GM21825 (cell line): ENCODE measurements at regions not wholly inside any gene's neighbourhood (a gene's known extent, or its start where the extent isn't known, plus 50 kb on each side); places are given as distances from the start of the nearest gene placed in this dataset.

Experiments used
- ATAC-seq: cut with Tn5 transposase; IDR thresholded peaks from one replicate; pipeline ENCODE4 v1.9.1; 2021; ENCODE audit warnings: mild to moderate bottlenecking, moderate library complexity; ENCODE audit not compliant: unreplicated experiment

DNA sequence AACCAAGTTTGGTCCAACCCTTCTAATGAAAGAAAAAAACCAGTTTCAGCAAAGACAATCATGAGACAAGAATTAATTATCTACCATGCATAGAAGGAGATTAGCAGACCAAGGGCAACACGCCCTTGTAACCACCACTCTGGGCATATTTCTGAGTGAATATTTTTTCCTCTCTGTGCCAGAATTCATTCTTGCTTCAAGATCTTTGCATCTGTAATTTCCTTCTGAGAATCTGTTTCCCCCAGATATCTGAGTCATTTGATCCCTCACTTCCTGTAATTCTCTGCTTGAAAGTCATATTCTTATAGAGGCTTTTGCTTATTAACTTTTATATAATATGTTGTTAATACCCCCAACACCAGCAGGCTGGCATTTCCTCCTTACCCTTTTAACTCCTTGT is 243.7 kb downstream of the SLC16A7 start:
- no peak for ATAC-seq

DNA sequence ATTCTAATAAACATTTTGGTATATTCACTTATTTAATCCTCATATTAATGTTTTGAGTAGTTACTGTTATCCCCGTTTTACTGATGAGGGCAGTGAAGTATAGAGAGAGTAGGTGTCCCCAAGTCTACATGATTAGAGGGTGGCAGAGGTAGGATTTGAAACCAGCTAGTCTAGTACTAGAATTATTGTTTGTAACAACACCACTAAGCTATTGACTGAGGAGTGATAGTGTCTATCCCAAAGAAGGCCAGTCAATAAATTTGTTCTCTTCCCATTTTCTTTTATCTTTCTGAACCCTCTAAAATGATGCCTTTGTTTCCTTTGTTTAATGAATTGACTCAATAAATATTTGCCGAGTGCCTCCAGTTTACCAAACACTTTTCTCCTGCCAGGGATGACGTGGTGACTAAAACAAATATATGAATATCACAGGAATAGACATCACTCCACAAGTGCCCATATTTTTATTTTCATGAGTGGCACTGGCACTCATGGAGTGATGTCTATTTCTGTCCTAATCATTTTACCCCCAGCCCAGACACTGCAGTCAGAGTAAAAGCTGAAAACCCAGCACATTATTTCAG is 247.5 kb downstream of the SLC16A7 start:
- ATAC-seq = no peak

DNA sequence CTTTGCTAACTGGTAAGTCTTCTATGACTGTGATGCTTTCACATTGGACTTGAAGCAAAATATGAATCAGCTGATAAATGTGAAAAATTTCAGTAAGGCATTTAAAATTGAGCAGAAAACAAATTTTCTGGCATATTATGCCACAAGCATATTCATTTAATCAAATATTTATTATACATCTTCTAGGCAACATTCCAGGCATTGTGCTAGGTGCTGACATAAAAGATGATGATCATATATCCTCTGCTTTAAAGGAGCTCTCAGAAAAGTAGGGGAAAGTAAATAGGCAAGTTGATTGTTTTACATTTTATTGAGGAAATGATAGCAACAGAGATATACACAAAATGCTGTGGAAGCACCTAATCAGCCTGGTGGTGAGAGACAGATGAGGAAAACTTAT is 248.9 kb downstream of the SLC16A7 start:
- no peak for ATAC-seq

DNA sequence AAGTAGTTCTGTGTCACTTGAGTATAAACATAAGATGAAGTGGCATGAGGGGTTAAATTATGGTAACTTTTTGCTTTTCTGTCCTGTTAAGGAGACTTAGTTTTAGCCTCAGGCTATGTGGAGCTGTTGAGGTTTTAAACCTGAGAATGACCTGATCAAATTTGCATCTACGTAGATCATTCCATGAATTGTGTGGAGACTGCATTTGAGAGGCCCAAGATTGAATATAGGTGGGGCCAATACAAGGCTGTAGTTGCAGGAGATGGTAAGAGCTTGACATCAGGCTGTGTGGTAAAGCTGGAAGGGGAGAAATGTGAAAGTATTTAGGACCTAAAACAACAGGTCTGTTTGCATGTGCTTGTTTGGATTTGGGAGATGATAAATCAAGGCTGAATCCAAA is 249.5 kb downstream of the SLC16A7 start:
- no peak for ATAC-seq

DNA sequence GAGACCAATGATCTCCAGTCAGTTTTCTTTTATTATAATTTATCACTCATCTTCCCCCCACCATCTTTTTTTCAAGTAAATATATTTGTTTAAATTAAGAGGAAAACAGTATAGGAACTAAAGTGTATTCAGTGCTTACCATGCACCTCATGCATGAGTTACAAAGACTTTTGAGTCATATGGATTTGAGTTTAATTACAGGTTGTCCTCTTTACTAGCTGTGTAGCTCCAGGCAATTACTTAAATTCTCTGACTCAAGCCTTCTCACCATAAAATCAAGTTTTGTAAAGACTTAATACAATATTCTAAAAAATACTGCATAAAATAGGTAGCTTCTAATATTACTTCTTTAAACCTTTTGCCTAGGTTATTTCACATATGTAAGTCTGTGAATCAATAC is 251.3 kb downstream of the SLC16A7 start:
- ATAC-seq = no peak

DNA sequence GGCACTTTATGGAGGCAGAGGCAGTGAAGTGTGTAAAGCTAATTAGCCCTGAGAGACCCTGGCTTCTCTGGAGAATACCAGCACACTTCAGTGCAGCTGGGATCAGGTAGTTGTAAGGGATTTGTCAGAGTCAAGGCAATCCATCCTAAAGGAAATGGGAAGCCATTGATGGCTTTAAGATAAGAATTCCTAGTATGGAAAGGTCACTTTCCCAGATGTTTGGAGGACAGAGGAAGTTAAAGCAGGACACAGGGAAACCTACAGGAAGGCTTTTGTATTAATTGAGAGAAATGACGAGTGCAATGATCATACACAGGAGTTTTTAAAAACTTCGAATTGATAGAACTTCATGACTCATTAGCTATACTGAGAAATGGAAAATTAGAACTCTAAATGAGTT is 254.4 kb downstream of the SLC16A7 start:
- ATAC-seq = no peak

DNA sequence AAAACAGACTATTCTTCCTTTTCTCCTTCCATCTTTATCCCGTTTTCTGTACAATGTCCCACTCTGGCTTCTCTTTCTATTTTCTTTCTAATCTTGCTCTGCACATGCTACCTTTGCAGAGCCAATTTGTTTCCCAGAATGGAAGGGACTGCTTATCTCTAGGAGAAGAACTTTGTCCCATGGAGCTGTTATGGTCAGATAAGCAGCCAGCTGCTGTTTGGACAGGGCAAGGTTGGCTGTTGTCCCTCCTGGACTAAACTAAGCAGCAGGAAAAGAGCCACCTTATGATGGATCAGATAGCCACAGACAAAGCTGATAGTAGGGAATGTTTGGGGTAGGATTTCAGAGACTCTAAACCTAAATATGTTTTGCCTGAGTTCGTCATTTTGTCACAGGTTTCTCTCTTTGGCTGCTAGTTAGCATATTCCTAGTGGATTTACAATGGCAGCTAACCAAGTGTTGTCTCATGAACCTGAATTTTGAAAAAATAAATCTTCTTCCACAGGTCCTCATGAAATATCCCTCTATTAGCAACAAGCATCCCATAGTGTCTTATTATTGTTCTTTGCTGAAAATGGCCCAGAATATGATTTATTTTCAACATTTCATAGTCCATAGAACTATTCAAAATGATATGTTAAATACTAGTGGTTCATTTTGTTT is 262.8 kb downstream of the SLC16A7 start:
- no peak for ATAC-seq

DNA sequence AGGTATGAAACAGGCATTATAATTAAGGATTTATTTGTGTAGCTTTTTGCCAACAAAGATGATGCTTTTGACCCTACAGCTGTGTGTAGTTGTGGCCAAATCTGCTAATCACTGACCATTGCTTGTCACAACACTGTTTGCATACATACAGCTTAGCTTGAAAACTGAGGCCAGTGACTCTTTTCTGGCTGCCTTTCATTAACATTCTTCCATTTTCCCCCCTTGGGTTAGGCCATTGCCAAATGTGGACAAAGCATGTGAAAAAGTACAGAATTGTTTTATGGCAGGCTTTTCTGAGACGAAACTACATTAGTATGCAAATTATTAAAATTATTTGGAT is 263.3 kb downstream of the SLC16A7 start:
- no peak for ATAC-seq

DNA sequence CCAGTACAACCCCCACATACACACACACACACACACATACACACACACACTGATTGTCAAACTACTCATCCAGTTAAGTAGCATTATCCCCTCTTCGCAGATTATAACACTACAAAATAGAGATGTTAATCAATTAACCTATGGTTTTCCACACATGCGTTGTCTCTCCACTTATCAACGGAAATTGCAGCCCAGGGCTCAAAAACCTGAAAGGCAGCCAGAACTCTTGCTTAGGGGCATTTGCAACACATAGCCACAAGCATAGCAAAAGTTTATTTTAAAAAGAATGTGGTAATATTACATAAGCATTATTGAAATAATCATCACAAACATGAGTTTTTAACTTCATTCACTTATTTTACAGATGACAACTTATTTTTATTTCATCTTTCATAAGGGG is 265.8 kb downstream of the SLC16A7 start:
- no peak for ATAC-seq

DNA sequence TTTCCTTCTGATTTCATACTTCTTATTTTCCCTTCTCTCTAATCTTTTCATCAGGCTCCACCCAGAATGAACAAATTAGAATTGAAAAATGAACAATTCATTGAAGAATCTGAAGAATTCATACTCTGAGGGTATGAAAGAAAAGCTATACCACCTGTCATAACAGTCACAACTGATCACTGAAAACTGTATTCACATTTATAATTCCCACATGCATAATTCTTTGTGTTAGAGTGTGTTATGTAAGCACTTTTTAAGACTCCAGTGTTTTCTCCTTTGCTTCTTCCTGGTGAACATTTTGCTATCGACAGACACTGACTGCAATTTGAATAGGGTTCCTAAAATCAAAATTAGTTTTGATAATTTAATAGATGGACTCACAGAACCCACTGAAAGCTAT is 271.2 kb downstream of the SLC16A7 start:
- ATAC-seq = no peak

DNA sequence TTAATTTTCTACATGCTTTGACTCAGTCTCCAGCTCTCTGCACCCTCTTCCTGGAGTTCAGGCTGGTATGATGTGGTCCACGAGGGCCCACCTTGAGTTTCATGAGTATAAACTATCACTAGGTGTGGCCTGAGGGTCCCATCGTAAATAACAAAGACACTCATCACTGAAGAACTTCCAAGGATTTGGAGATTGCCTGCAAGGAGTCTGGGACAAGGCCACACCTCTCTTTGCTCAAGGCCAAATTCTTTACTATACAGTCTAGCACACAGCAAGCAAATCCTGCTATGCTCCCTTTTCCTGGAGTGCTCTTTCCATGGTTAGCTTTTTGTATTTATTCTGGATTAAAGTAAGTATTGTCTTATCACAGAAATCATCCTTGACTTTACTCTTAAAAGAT is 271.9 kb downstream of the SLC16A7 start:
- ATAC-seq = no peak

DNA sequence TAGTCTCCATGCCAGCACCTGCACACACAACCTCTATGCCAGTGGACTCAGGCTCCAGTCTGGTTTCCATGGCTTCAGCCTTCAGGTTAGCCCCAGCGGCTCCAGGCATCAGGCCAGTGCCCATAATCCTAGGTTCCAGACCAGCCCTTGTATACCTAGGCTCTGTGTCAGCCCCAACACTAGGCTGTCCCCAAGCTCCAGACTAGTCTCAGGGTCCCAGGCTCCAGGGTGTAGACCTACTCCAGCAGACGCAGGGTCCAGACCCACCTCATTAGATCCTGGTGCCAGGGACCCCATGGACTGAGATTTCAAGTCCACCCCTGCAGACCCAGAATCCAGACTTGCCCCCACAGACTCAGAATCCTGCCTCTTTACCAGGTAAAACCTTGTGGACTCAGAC is 275.9 kb downstream of the SLC16A7 start:
- ATAC-seq = no peak

DNA sequence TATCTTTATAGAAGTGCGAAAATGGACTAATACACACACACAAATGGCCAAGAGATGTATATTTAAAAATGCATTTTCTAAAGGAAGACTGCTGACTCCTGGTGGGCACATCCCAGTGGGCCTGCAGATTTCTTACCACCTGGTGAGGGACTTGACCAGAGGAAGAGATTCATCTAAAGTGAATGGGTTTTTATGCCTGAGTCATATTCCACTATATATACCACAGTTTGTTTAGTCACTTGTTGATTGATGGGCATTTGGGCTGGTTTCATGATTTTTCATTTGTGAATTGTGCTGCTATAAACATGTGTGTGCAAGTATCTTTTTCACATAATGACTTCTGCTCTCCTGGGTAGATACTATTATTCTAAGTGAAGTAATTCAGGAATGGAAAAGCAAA is 277.3 kb downstream of the SLC16A7 start:
- no peak for ATAC-seq

DNA sequence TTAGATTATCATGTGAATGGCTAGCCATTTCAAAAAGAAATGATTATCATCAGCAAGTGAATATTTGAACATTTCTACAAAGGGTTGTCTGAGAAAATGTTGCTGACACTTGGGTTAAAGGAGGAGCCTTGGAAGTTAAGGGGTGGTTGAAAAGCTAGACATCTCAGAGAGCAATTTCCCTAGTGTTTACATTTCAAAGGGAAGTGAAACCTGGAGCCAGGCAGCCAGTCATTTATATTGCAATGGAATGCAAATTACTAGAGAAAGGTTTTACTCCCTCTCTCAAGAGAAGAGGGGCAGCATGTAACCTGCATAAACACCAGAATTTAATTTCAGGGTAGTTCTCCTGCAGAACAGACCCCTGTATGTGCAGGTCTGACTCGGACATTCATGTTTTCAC is 279.0 kb downstream of the SLC16A7 start:
- ATAC-seq = no peak

DNA sequence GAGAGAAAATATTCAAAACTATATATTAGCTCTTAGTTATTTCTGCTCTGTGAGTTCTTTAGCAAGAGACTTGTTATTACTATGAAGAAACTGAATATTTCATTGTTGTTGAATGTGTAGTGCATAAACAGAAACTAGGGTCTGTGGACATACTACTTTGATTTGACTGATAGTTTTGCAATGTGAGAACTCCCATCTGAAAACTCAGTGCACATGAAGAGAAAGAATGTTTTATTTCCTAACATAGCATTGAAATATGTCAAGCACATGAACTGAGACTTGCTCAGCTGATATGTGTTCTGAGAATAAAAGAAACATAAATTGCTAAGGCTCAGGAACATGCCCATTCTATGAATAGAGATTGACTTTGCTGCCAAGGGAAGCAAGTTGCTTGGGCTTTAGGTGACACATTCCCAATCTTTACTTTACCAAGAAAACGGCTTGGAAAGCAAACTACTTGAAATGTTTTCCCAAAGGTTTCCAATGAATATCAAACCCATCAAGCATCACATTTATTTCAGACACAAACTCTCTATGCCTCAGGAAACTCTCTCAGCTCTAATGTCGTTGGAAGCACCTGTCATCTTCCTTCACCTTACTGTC is 290.4 kb downstream of the SLC16A7 start:
- no peak for ATAC-seq

DNA sequence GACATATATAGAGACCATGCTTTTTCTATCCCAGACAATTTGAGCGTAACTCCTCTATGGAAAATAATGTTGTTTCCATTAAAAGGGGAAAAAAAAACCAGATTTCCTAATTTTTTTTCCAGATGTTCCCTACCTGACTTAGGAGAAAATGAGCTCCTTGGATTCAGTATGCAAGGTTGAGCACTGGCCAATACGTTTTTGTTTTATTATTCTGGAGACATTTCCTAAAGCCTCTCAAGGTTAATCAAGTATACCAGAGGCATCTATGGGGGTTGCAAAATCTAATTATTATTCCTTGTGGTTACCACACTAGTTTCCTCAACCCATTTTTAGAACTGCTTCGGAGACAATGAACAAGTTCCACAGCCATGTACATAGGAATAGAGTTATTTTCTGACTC is 291.3 kb downstream of the SLC16A7 start:
- no peak for ATAC-seq

DNA sequence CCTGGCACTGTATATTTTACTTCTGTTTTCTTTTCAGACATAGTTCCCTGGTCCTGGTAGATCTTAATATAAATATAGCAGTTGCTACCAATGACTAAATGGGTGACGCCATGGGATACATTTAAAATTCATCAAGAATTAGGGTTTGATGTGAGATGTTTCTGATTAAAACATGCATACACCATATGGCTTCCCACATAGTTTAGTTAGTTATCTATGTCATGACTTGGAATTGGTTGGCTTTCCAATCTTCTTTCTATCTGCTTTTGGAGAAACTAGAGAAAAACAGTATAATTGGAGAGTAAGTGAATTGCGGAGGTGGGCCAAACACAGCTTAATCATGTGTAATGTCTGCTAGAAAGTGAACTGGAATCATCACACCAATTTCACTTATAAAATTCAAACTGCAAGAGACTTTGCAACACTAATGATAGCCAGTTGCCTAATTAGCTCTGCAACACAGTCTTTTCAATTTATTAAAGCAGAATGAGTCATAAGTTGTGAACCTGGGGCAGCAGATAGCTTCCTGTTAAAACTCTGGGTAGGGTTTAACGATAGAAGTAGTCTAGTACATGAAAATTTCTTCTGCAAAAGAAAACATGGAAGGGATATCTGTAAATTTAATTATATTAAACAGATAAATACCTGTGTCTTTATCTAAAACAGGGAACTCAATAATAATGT is 295.2 kb downstream of the SLC16A7 start:
- no peak for ATAC-seq

DNA sequence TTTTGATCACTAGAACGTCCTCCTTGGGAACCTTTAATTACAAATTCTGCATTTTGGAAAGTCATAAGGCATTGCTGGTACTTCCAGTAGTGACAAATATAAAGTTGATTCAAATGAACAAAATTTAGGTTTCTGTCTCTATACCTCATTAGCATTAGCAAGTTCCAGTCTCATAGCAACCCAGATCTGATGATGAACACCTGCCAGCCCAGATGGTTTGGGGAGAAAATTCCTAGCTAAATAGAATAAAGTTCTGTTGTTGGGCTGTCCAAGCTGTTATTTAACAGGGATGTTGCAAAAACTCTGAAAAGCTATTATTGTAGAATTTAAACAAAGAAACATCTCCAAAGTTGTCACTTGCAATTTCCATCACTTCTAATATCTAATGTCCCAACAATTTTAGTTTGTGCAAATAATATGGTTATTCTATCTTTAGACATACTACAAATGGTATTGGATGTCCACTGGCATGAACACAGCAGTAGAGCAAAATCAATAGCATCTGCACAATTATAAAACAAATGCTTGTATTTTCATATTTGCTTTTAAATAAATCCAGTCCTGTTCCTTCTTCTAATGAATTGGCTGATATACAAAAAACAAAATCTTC is 299.4 kb downstream of the SLC16A7 start:
- no peak for ATAC-seq

DNA sequence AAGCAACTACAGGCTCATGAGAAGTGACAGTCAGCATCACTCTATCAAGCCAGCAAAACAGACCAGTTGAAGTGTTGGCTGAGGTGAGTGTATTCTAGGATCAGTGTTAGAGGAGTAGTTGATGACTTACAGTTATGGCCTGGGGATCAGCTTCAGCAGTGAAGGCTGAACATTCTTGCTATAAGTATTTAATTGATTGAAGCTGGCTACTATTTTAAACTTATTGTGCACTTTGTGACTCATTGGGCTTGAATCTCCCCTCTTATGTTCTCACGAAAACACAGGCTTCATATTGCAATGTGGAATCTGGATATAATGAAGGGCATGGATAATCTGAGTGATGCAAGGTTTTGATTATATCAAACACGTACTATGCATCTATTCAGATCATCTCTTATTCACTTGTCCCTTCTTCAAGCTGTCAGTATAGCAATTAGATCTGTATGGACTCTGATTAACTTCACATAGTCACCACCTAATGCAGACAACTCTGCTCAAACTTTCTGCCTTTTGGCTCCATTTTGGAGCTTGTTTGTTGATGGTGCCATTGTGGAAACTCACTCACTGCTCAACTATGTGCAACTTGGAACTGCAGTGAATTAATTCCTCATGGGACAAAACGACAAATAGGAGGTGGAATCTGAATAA is 309.2 kb downstream of the SLC16A7 start:
- no peak for ATAC-seq

DNA sequence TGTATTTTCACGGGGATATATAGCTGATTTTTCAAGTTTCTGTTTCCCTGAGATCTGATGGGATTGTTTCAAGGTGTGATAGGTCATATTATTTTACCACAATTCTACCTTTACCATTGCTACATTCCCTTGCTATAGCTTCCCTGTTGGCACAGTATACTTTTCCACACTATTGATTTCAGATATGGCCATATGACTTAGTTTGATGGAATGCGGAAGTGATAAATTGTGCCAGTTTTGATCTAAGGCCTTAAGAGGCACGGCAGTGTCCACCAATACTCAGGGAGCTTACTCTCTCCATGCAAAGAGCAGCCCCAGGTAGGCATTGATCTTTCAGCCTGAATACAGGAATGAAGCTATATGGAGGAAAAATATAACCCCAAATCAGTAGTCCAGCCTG is 315.7 kb downstream of the SLC16A7 start:
- no peak for ATAC-seq

DNA sequence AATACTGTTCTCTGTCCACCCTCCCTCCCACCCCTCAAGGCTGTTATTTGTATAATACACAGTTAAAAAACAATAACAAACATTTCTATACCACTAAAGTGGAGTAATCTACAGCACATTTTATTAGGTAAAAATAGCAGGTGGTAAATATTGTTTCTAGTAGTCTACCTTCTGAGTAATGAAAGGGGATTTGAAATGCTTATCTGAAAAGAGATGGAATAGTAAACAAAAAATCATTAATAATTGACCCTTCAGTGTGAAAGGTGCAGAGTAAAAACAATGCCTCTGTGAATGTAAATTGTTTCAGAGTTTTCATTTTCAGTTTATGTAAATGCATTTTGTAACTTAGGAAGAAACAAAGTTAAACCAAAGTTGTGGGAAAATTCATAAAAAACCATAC is 321.2 kb downstream of the SLC16A7 start:
- no peak for ATAC-seq
